HCT116 (cell line): ENCODE measurements at regions not wholly inside any gene's neighbourhood (a gene's known extent, or its start where the extent isn't known, plus 50 kb on each side); places are given as distances from the start of the nearest gene placed in this dataset.

Experiments used
- ATAC-seq: fragments of 200-7000 bp; cut with Tn5 transposase; 2 replicates; pipeline ENCODE4 v1.9.1; 2020; ENCODE audit warnings: mild to moderate bottlenecking, moderate library complexity
- BruUV-seq: library from RNA; stranded (reverse); fragments of 400-500 nt; replicated peaks from 2 replicates; lab custom pipeline; 2021; lab: Mats Ljungman, UMichigan
- CTCF ChIA-PET: fragments of 300-600 bp; sonication (Branson Sonifier 250); formaldehyde crosslinking; loops from one replicate; lab custom pipeline; 2021; ENCODE audit warnings: antibody characterized with exemption; lab: Charles Lee
- POLR2A ChIA-PET: fragments of 300-600, 350-600 bp; sonication (Branson Sonifier 250); formaldehyde crosslinking; loops from one replicate; lab custom pipeline; 2021; ENCODE audit warnings: antibody characterized with exemption; lab: Charles Lee
- RAD21 ChIA-PET, 2 experiments: fragments of 300-600 bp; sonication (Branson Sonifier 250); formaldehyde crosslinking; loops; one replicate each; lab custom pipeline; 2023; ENCODE audit warnings: low total read pairs in 2 of 2; ENCODE audit not compliant: uncharacterized antibody in 2 of 2, unreplicated experiment in 2 of 2, low non-redundant PET in 1 of 2; lab: Charles Lee
- DNase-seq: peaks from one replicate; pipeline ENCODE4 v3.0.0-alpha.2; 2010; ENCODE audit warnings: low read depth, low spot score
- H2AFZ ChIP-seq: fragments of 200-600 bp; shearing (Covaris generic), sonication (generic); 2 replicates; pipeline ENCODE4 v1.6.1; 2017; ENCODE audit warnings: low read depth, mixed run types, mixed read lengths, antibody characterized with exemption, low read length; ENCODE audit not compliant: poor library complexity, severe bottlenecking
- H3K27ac ChIP-seq: 2 replicates; pipeline ENCODE4 v1.5.1; 2012; ENCODE audit warnings: low read depth, low read length
- H3K27me3 ChIP-seq: fragments of 200-600 bp; sonication (generic); 2 replicates; pipeline ENCODE4 v1.6.1; 2016; ENCODE audit warnings: mixed run types, low read length, mixed read lengths; ENCODE audit not compliant: insufficient read depth
- H3K36me3 ChIP-seq, 2 experiments: fragments of 200-500 bp in 1 of 2; fragments of 200-600 bp in 1 of 2; sonication (Bioruptor generic) in 1 of 2; sonication (generic) in 1 of 2; 2 replicates each; pipeline versions ENCODE4 v1.5.1 to v1.6.1; 2014 to 2016; ENCODE audit warnings: low read length in 2 of 2, inconsistent platforms in 1 of 2, mixed read lengths in 1 of 2, mixed run types in 1 of 2; ENCODE audit not compliant: insufficient read depth in 2 of 2, control insufficient read depth in 1 of 2
- H3K4me1 ChIP-seq, 2 experiments: fragments of 200-600 bp in 1 of 2; sonication (generic) in 1 of 2; 2 replicates each; pipeline versions ENCODE4 v1.5.1 to v1.6.1; 2012 to 2017; ENCODE audit warnings: low read length in 2 of 2, inconsistent platforms in 1 of 2, mild to moderate bottlenecking in 1 of 2, mixed read lengths in 1 of 2, mixed run types in 1 of 2, moderate library complexity in 1 of 2; ENCODE audit not compliant: insufficient read depth in 2 of 2, control insufficient read depth in 1 of 2
- H3K4me2 ChIP-seq: fragments of 200-600 bp; sonication (generic); 2 replicates; pipeline ENCODE4 v1.6.1; 2017; ENCODE audit warnings: mixed run types, low read length, mixed read lengths
- H3K4me3 ChIP-seq, 2 experiments: fragments of 200-600 bp in 1 of 2; sonication (generic) in 1 of 2; replicated peaks in 1 of 2; 2 replicates each; pipeline ENCODE4 v1.5.1; 2011 to 2016; ENCODE audit warnings: low read length in 2 of 2, control low read depth in 1 of 2, low read depth in 1 of 2, mild to moderate bottlenecking in 1 of 2, mixed read lengths in 1 of 2, mixed run types in 1 of 2
- H3K79me2 ChIP-seq: fragments of 200-600 bp; sonication (generic); 2 replicates; pipeline ENCODE4 v1.6.1; 2017; ENCODE audit warnings: mild to moderate bottlenecking, mixed run types, low read length, moderate library complexity, mixed read lengths; ENCODE audit not compliant: insufficient read depth
- H3K9ac ChIP-seq: fragments of 200-600 bp; sonication (generic); 2 replicates; pipeline ENCODE4 v1.6.1; 2016; ENCODE audit warnings: low read length, mixed read lengths
- H3K9me2 ChIP-seq: fragments of 200-600 bp; sonication (generic), shearing (Covaris generic); 2 replicates; pipeline ENCODE4 v1.6.1; 2017; ENCODE audit warnings: mixed run types, mild to moderate bottlenecking, moderate library complexity; ENCODE audit not compliant: insufficient read depth
- H3K9me3 ChIP-seq, 2 experiments: fragments of 200-500 bp in 1 of 2; fragments of 200-600 bp in 1 of 2; sonication (Bioruptor generic) in 1 of 2; sonication (generic) in 1 of 2; 2 replicates each; pipeline ENCODE4 v1.6.1; 2014 to 2017; ENCODE audit warnings: low read length in 2 of 2, mixed read lengths in 2 of 2, inconsistent platforms in 1 of 2, low read depth in 1 of 2, mild to moderate bottlenecking in 1 of 2, mixed run types in 1 of 2, moderate library complexity in 1 of 2; ENCODE audit not compliant: control insufficient read depth in 1 of 2, insufficient read depth in 1 of 2
- H4K20me1 ChIP-seq: fragments of 200-600 bp; sonication (generic), shearing (Covaris generic); 2 replicates; pipeline ENCODE4 v1.6.1; 2017; ENCODE audit warnings: mixed run types, mild to moderate bottlenecking, moderate library complexity; ENCODE audit not compliant: insufficient read depth
- ATF3 ChIP-seq: IDR thresholded peaks from 2 replicates; pipeline ENCODE4 v1.6.1; 2012
- CBX3 ChIP-seq: IDR thresholded peaks from 2 replicates; pipeline ENCODE4 v1.6.1; 2012; ENCODE audit warnings: low read depth
- CEBPB ChIP-seq: IDR thresholded peaks from 2 replicates; pipeline ENCODE4 v1.6.1; 2012; ENCODE audit warnings: low read depth
- CTCF ChIP-seq, 3 experiments: fragments of 200-600 bp in 1 of 3; sonication (generic) in 1 of 3; IDR thresholded peaks in 2 of 3; conservative IDR thresholded peaks in 1 of 3; 2 replicates each; pipeline ENCODE4 v1.5.1; 2012 to 2017; ENCODE audit warnings: low read depth in 2 of 3, low read length in 2 of 3, antibody characterized with exemption in 1 of 3, borderline replicate concordance in 1 of 3, control low read depth in 1 of 3, mild to moderate bottlenecking in 1 of 3, mixed read lengths in 1 of 3, mixed run types in 1 of 3, moderate library complexity in 1 of 3; ENCODE audit not compliant: insufficient read depth in 1 of 3
- EGR1 ChIP-seq: IDR thresholded peaks from 2 replicates; pipeline ENCODE4 v1.6.1; 2012; ENCODE audit warnings: low read depth
- ELF1 ChIP-seq: IDR thresholded peaks from 2 replicates; pipeline ENCODE4 v1.6.1; 2012; ENCODE audit warnings: low read depth, borderline replicate concordance
- EZH2phosphoT487 ChIP-seq: fragments of 200-600 bp; IDR thresholded peaks from 2 replicates; pipeline ENCODE4 v1.6.1; 2018; ENCODE audit warnings: antibody characterized with exemption, borderline replicate concordance
- JUND ChIP-seq: IDR thresholded peaks from 2 replicates; pipeline ENCODE4 v1.6.1; 2012
- POLR2A ChIP-seq: IDR thresholded peaks from 2 replicates; pipeline ENCODE4 v1.7.0; 2011; ENCODE audit warnings: borderline replicate concordance; ENCODE audit not compliant: insufficient read depth, insufficient read length; ENCODE audit errors: extremely low read depth
- POLR2AphosphoS5 ChIP-seq: IDR thresholded peaks from 2 replicates; pipeline ENCODE4 v1.6.1; 2011; ENCODE audit warnings: mild to moderate bottlenecking, low read depth, low read length, moderate library complexity
- RAD21 ChIP-seq: IDR thresholded peaks from 2 replicates; pipeline ENCODE4 v1.6.1; 2012; ENCODE audit warnings: low read depth, mild to moderate bottlenecking
- REST ChIP-seq: IDR thresholded peaks from 2 replicates; pipeline ENCODE4 v1.6.1; 2012; ENCODE audit warnings: low read depth
- SIN3A ChIP-seq: IDR thresholded peaks from 2 replicates; pipeline ENCODE4 v1.6.1; 2012; ENCODE audit warnings: low read depth
- SP1 ChIP-seq: IDR thresholded peaks from 2 replicates; pipeline ENCODE4 v1.6.1; 2012; ENCODE audit warnings: low read depth
- SRF ChIP-seq: IDR thresholded peaks from 2 replicates; pipeline ENCODE4 v1.6.1; 2012; ENCODE audit warnings: low read depth
- TCF7L2 ChIP-seq: IDR thresholded peaks from 2 replicates; pipeline ENCODE4 v1.7.0; 2011; ENCODE audit warnings: borderline replicate concordance, inconsistent platforms; ENCODE audit not compliant: insufficient read depth, insufficient read length; ENCODE audit errors: extremely low read depth
- ZBTB33 ChIP-seq: IDR thresholded peaks from 2 replicates; pipeline ENCODE4 v1.6.1; 2011; ENCODE audit warnings: mild to moderate bottlenecking, low read length, moderate library complexity; ENCODE audit not compliant: insufficient replicate concordance; ENCODE audit errors: extremely low read depth
- ZFX ChIP-seq: fragments of 450-650 bp; IDR thresholded peaks from 2 replicates; pipeline ENCODE4 v1.6.1; 2017
- ZNF274 ChIP-seq: fragments of 200-500 bp; sonication (Bioruptor generic); IDR thresholded peaks from 2 replicates; pipeline ENCODE4 v1.6.1; 2014; ENCODE audit warnings: mild to moderate bottlenecking, low read depth, low read length, inconsistent platforms
- intact Hi-C: fragments of 100-400 bp; cut with micrococcal nuclease; formaldehyde crosslinking; loops from 2 replicates; pipeline ENCODE4 v1.10.0; 2022
- TF ChIP-seq, protein P1 (sequence below): IDR thresholded peaks from 2 replicates; pipeline ENCODE4 v1.6.1; 2012

GRCh38 chr14:84098261-84098660 is 1431.7 kb upstream of the FLRT2 start:
- ChIA-PET RAD21 (no interaction called here), CTCF (no interaction called here), POLR2A (no interaction called here)
- no peak for TF ChIP-seq SIN3A
- TF ChIP-seq EGR1: no peak
- TF ChIP-seq ZNF274: no peak
- TF ChIP-seq, protein P1, sequence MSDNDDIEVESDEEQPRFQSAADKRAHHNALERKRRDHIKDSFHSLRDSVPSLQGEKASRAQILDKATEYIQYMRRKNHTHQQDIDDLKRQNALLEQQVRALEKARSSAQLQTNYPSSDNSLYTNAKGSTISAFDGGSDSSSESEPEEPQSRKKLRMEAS: no peak
- no peak for TF ChIP-seq JUND
- no peak for TF ChIP-seq CTCF (IDR thresholded peaks at IDR 0.05 in 2 of 3, conservative IDR thresholded peaks at IDR 0.05 in 1 of 3; ENCODE audit: borderline replicate concordance in 1 of 3, insufficient read depth in 1 of 3, low read depth in 2 of 3, low read length in 2 of 3)
- TF ChIP-seq REST: no peak
- TF ChIP-seq ZBTB33: no peak
- TF ChIP-seq POLR2A: no peak
- no peak for TF ChIP-seq EZH2phosphoT487
- TF ChIP-seq CBX3: no peak
- no peak for TF ChIP-seq SRF
- TF ChIP-seq RAD21: no peak
- no peak for TF ChIP-seq POLR2AphosphoS5
- no peak for TF ChIP-seq CEBPB
- TF ChIP-seq ZFX: no peak
- no peak for TF ChIP-seq ELF1
- TF ChIP-seq SP1: no peak
- no peak for TF ChIP-seq TCF7L2
- TF ChIP-seq ATF3: no peak
- Histone ChIP-seq H2AFZ (no peak overlapping the region), H3K9me3 (peaks cover 9 to 11% of the 10 kb centered on the region in 2 experiments), H3K9me2 (no peaks in the 10 kb centered on the region), H3K4me2 (no peak overlapping the region), H3K9ac (no peak overlapping the region), H4K20me1 (no peaks in the 10 kb centered on the region), H3K27me3 (no peaks in the 10 kb centered on the region), H3K4me3 (no peak overlapping the region), H3K27ac (no peak overlapping the region), H3K79me2 (no peaks in the 10 kb centered on the region), H3K4me1 (no peaks in the 10 kb centered on the region), H3K36me3 (no peaks in the 10 kb centered on the region)
- intact Hi-C loops: no loop called here
- ATAC-seq: no peak
- BruUV-seq: no TSS peak
- no peak for DNase-seq
